ENCODE measurements at regions not wholly inside any gene's neighbourhood (a gene's known extent, or its start where the extent isn't known, plus 50 kb on each side); places are given as distances from the start of the nearest gene placed in this dataset.

- no peaks in the 10 kb centered on the region for H3K27me3 ChIP-seq
- no peak overlapping the region for H3K27ac ChIP-seq
- no peaks in the 10 kb centered on the region for H3K36me3 ChIP-seq
- no peaks in the 10 kb centered on the region for H3K4me1 ChIP-seq
- intact Hi-C loops (cut with DNase I) = no loop called here
- WGBS, 4 donors = 79 to 82% (median 79%) methylated on average over 5 of the region's 5 CpGs
- peaks cover 0 to 3% (median 0%) of the 10 kb centered on the region in 12 donors for H3K9me3 ChIP-seq
- no peak for DNase-seq
- ATAC-seq = no peak
- no peak overlapping the region for H3K4me3 ChIP-seq
- no peak for TF ChIP-seq CTCF (IDR thresholded peaks at IDR 0.05)
- TF ChIP-seq POLR2A (IDR thresholded peaks at IDR 0.05) = no peak
Measured at GRCh38 chr20:39518654-39519053, 556.5 kb downstream of the DHX35 start.

GRCh38 chr20:39516964-39517363 is 554.8 kb downstream of the DHX35 start:
- Histone ChIP-seq H3K4me3 (no peak overlapping the region), H3K9me3 (peaks cover 0 to 3% (median 0%) of the 10 kb centered on the region in 12 donors), H3K27me3 (no peaks in the 10 kb centered on the region), H3K36me3 (no peaks in the 10 kb centered on the region), H3K27ac (no peak overlapping the region), H3K4me1 (no peaks in the 10 kb centered on the region)
- TF ChIP-seq POLR2A (IDR thresholded peaks at IDR 0.05) = no peak
- TF ChIP-seq CTCF (IDR thresholded peaks at IDR 0.05) = no peak
- WGBS, 4 donors = 53 to 75% (median 60%) methylated on average over 2 of the region's 2 CpGs
- no peak for ATAC-seq
- no peak for DNase-seq
- intact Hi-C loops (cut with DNase I) = no loop called here

- intact Hi-C loops (cut with DNase I) = no loop called here
- Histone ChIP-seq H3K4me1 (no peaks in the 10 kb centered on the region), H3K27ac (no peak overlapping the region), H3K36me3 (no peaks in the 10 kb centered on the region), H3K4me3 (no peak overlapping the region), H3K9me3 (no peaks in the 10 kb centered on the region), H3K27me3 (no peaks in the 10 kb centered on the region)
- no peak for TF ChIP-seq CTCF (IDR thresholded peaks at IDR 0.05)
- TF ChIP-seq POLR2A (IDR thresholded peaks at IDR 0.05) = no peak
- ATAC-seq (no peak), DNase-seq (no peak)
- 64 to 82% (median 77%) methylated on average over 1 of the region's 1 CpG for WGBS, 4 donors
Measured at GRCh38 chr20:39504710-39505094, 542.6 kb downstream of the DHX35 start.

GRCh38 chr20:39503902-39504709 is 542.0 kb downstream of the DHX35 start:
- WGBS, 4 donors = 68 to 82% (median 76%) methylated on average over 4 of the region's 4 CpGs
- H3K27ac ChIP-seq = no peak overlapping the region
- H3K4me1 ChIP-seq = no peaks in the 10 kb centered on the region
- no peaks in the 10 kb centered on the region for H3K27me3 ChIP-seq
- intact Hi-C loops (cut with DNase I) = no loop called here
- H3K4me3 ChIP-seq = no peak overlapping the region
- no peaks in the 10 kb centered on the region for H3K36me3 ChIP-seq
- TF ChIP-seq CTCF (IDR thresholded peaks at IDR 0.05) (no peak), POLR2A (IDR thresholded peaks at IDR 0.05) (no peak)
- no peaks in the 10 kb centered on the region for H3K9me3 ChIP-seq
- DNase-seq (no peak), ATAC-seq (no peak)
